CD4-positive, alpha-beta T cell (primary cell): ENCODE measurements at regions not wholly inside any gene's neighbourhood (a gene's known extent, or its start where the extent isn't known, plus 50 kb on each side); places are given as distances from the start of the nearest gene placed in this dataset.

Experiments used
- ATAC-seq: fragments of 200-7000 bp; cut with Tn5 transposase; one replicate; pipeline ENCODE4 v1.10.0; 2022; ENCODE audit warnings: mild to moderate bottlenecking; ENCODE audit not compliant: poor library complexity
- CTCF ChIA-PET: fragments of 350-600 bp; sonication (Branson Sonifier 250); formaldehyde crosslinking; loops from one replicate; lab custom pipeline; 2021; ENCODE audit warnings: antibody characterized with exemption, inconsistent platforms; lab: Charles Lee
- POLR2A ChIA-PET: fragments of 350-600 bp; sonication (Branson Sonifier 250); formaldehyde crosslinking; loops from one replicate; lab custom pipeline; 2021; ENCODE audit warnings: antibody characterized with exemption, inconsistent platforms; lab: Charles Lee
- DNase-seq, 14 experiments: peaks; one replicate each; pipeline ENCODE4 v3.0.0-alpha.2; 2013 to 2020; ENCODE audit warnings: mixed read lengths in 2 of 14
- H3K27ac ChIP-seq, 2 donors: one replicate each; pipeline versions ENCODE4 v1.5.1 to v1.7.0; 2013; ENCODE audit warnings: low read length in 2 of 2, low read depth in 1 of 2, mild to moderate bottlenecking in 1 of 2
- H3K27me3 ChIP-seq, 2 experiments: 1 replicate in 1 of 2; 2 replicates in 1 of 2; pipeline versions ENCODE4 v1.6.1 to v1.7.0; 2013; ENCODE audit warnings: low read length in 2 of 2, control low read depth in 1 of 2, mild to moderate bottlenecking in 1 of 2, moderate library complexity in 1 of 2; ENCODE audit not compliant: insufficient read depth in 2 of 2, control insufficient read depth in 1 of 2
- H3K36me3 ChIP-seq: one replicate; pipeline ENCODE4 v1.6.1; 2013; ENCODE audit warnings: low read length, control low read depth; ENCODE audit not compliant: insufficient read depth
- H3K4me1 ChIP-seq: one replicate; pipeline ENCODE4 v1.6.1; 2013; ENCODE audit warnings: low read length, control low read depth; ENCODE audit not compliant: insufficient read depth
- H3K4me3 ChIP-seq: one replicate; pipeline ENCODE4 v1.5.1; 2013; ENCODE audit warnings: mild to moderate bottlenecking, low read length, moderate library complexity
- H3K9me3 ChIP-seq, 2 experiments: 1 replicate in 1 of 2; 2 replicates in 1 of 2; pipeline versions ENCODE4 v1.6.1 to v1.7.0; 2013; ENCODE audit warnings: low read length in 2 of 2, mild to moderate bottlenecking in 2 of 2, control low read depth in 1 of 2, moderate library complexity in 1 of 2; ENCODE audit not compliant: control insufficient read depth in 1 of 2, insufficient read depth in 1 of 2
- H3K27ac Mint-ChIP-seq: one replicate; pipeline ENCODE4 v1.8.0; 2020; ENCODE audit warnings: mixed read lengths
- H3K27me3 Mint-ChIP-seq: one replicate; pipeline ENCODE4 v1.8.0; 2021; ENCODE audit warnings: mixed read lengths
- H3K36me3 Mint-ChIP-seq: one replicate; pipeline ENCODE4 v1.8.0; 2021; ENCODE audit warnings: low read depth, mixed read lengths
- H3K4me1 Mint-ChIP-seq: one replicate; pipeline ENCODE4 v1.8.0; 2021; ENCODE audit warnings: low read depth, mixed read lengths
- H3K4me3 Mint-ChIP-seq: one replicate; pipeline ENCODE4 v1.8.0; 2020; ENCODE audit warnings: mild to moderate bottlenecking, mixed read lengths
- H3K9me3 Mint-ChIP-seq: one replicate; pipeline ENCODE4 v1.8.0; 2020; ENCODE audit warnings: mixed read lengths
- intact Hi-C, 2 experiments: fragments of 100-400 bp; cut with DNase I in 1 of 2; cut with micrococcal nuclease in 1 of 2; formaldehyde crosslinking; loops; one replicate each; pipeline versions ENCODE4 v1.15.1 to v1.9.0; 2023 to 2025; cut with DNase I, micrococcal nuclease
- TF ChIP-seq, protein P1 (sequence below): fragments of 200-600 bp; IDR thresholded peaks from one replicate; pipeline ENCODE4 v1.8.0; 2022; ENCODE audit warnings: antibody characterized with exemption, mild to moderate bottlenecking

DNA sequence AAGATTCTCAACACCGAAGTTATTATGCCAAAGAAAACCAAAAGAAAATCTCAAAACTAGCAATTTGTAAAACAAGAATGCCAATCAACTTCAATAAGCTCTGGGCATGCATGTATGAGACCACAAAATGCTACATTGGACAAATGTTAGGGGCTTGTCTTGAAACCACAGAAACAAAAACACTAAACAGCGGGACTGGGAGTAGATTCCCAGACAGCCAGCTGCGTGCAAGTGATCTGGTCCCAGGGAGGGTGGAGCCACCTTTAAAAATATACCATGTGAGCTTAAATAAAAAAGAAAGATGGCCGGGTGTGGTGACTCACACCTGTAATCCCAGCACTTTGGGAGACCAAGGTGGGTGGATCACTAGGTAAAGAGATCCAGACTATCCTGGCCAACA, 163.6 kb upstream of the PRICKLE2 start:
- CTCF ChIA-PET = no interaction called here
- Histone ChIP-seq H3K9me3 (no peaks in the 10 kb centered on the region), H3K36me3 (no peaks in the 10 kb centered on the region), H3K27me3 (no peaks in the 10 kb centered on the region), H3K27ac (no peak overlapping the region), H3K4me3 (no peak overlapping the region), H3K4me1 (no peaks in the 10 kb centered on the region)
- POLR2A ChIA-PET = no interaction called here
- H3K9me3 Mint-ChIP-seq = no peaks in the 10 kb centered on the region
- ATAC-seq = no peak
- H3K27ac Mint-ChIP-seq = no peak overlapping the region
- no peaks in the 10 kb centered on the region for H3K36me3 Mint-ChIP-seq
- H3K27me3 Mint-ChIP-seq = no peaks in the 10 kb centered on the region
- intact Hi-C loops = no loop called here
- no peak overlapping the region for H3K4me3 Mint-ChIP-seq
- no peak for DNase-seq
- H3K4me1 Mint-ChIP-seq = no peaks in the 10 kb centered on the region
- TF ChIP-seq, protein P1, sequence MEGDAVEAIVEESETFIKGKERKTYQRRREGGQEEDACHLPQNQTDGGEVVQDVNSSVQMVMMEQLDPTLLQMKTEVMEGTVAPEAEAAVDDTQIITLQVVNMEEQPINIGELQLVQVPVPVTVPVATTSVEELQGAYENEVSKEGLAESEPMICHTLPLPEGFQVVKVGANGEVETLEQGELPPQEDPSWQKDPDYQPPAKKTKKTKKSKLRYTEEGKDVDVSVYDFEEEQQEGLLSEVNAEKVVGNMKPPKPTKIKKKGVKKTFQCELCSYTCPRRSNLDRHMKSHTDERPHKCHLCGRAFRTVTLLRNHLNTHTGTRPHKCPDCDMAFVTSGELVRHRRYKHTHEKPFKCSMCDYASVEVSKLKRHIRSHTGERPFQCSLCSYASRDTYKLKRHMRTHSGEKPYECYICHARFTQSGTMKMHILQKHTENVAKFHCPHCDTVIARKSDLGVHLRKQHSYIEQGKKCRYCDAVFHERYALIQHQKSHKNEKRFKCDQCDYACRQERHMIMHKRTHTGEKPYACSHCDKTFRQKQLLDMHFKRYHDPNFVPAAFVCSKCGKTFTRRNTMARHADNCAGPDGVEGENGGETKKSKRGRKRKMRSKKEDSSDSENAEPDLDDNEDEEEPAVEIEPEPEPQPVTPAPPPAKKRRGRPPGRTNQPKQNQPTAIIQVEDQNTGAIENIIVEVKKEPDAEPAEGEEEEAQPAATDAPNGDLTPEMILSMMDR = no peak

DNA sequence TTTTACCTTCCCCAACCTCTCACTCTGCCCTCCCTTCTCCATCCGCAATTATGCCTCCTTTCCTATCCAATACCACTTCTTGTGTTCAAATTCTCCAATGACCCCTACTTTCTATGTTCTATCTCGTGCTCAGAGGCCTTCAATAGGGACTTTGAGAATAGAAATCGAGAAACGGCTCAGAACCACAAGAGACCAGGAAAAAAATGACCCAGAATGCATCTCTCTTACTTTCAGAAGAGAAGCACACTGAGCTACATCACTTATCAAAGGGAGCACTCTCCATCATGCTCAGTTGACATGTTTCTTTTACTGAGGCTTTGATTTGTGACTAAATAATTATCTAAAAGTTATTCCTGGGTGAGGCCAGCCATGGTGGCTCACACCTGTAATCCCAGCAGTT, 162.4 kb upstream of the PRICKLE2 start:
- no peak for DNase-seq
- TF ChIP-seq, protein P1 = no peak
- no peaks in the 10 kb centered on the region for H3K4me1 Mint-ChIP-seq
- H3K27ac Mint-ChIP-seq = no peak overlapping the region
- no peaks in the 10 kb centered on the region for H3K27me3 Mint-ChIP-seq
- Histone ChIP-seq H3K9me3 (no peaks in the 10 kb centered on the region), H3K27me3 (no peaks in the 10 kb centered on the region), H3K4me1 (no peaks in the 10 kb centered on the region), H3K36me3 (no peaks in the 10 kb centered on the region), H3K4me3 (no peak overlapping the region), H3K27ac (no peak overlapping the region)
- H3K9me3 Mint-ChIP-seq = no peaks in the 10 kb centered on the region
- no peak for ATAC-seq
- no peak overlapping the region for H3K4me3 Mint-ChIP-seq
- POLR2A ChIA-PET = no interaction called here
- no peaks in the 10 kb centered on the region for H3K36me3 Mint-ChIP-seq
- intact Hi-C loops = no loop called here
- CTCF ChIA-PET = no interaction called here

DNA sequence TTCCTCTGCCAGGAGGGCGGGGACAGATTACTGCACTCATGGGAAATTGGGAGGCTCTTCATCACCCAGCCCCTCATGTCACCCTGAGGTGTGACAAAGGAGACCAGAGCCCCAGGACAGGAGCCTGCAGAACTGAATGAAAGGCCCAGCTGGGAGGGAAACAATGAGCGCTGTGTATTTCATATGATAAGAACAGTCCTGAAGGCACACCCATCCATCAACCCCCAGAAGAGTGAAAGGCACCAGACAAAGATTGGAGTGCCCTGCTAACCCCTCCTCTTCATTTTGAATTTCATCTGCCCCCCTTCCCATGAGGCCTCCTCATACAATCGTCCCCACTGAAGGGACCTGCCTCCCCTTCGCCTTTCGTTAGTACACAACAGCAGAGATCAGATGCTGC, 160.0 kb upstream of the PRICKLE2 start:
- no peaks in the 10 kb centered on the region for H3K36me3 Mint-ChIP-seq
- Histone ChIP-seq H3K4me3 (no peak overlapping the region), H3K36me3 (no peaks in the 10 kb centered on the region), H3K4me1 (no peaks in the 10 kb centered on the region), H3K27ac (no peak overlapping the region), H3K9me3 (no peaks in the 10 kb centered on the region), H3K27me3 (no peaks in the 10 kb centered on the region)
- no peaks in the 10 kb centered on the region for H3K27me3 Mint-ChIP-seq
- no peaks in the 10 kb centered on the region for H3K4me1 Mint-ChIP-seq
- H3K9me3 Mint-ChIP-seq = no peaks in the 10 kb centered on the region
- ATAC-seq (no peak), DNase-seq (no peak)
- ChIA-PET CTCF (no interaction called here), POLR2A (no interaction called here)
- intact Hi-C loops = no loop called here
- TF ChIP-seq, protein P1 = no peak
- no peak overlapping the region for H3K4me3 Mint-ChIP-seq
- no peak overlapping the region for H3K27ac Mint-ChIP-seq
